Activated CD4-positive, alpha-beta T cell treated with anti-CD3 and anti-CD28 coated beads, Interleukin-10, Interleukin-2, amounts not matched to agents 100 ng/mL and 50 ng/mL, durations not matched to agents 16 hours and 8 hours (primary cell): ENCODE measurements at regions not wholly inside any gene's neighbourhood (a gene's known extent, or its start where the extent isn't known, plus 50 kb on each side); places are given as distances from the start of the nearest gene placed in this dataset.

Experiments
- DNase-seq: peaks from one replicate; pipeline ENCODE4 v3.0.0-alpha.2; 2020

GRCh38 chr9:26026423-26027100, 348.3 kb upstream of the TUSC1 start:
- DNase-seq: no peak

- no peak for DNase-seq
Measured at GRCh38 chr9:26013199-26013598, 335.0 kb upstream of the TUSC1 start.

GRCh38 chr9:26012797-26013196, 334.6 kb upstream of the TUSC1 start:
- DNase-seq: no peak

GRCh38 chr9:25994605-25995004, 316.4 kb upstream of the TUSC1 start:
- no peak for DNase-seq

- DNase-seq: no peak
Measured at GRCh38 chr9:25990376-25990775, 312.1 kb upstream of the TUSC1 start.

DNA sequence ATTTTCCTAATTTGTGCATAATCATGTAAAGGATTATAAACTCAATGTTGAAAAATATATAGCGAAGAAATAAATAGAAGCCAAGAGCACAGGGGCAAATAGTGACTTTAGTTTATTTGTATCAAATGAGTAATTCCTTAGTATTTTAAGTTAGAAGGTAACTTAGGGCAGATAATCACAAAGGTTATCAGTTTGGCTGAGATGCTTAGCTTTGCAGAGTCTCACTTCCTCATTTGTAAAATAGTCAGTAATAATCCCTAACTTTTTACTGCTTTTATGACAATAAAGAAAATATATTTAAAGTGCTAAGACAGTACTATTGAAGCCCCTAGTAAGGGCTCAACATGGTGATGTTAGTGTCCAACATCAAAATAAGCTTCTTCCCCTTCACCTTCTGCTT, 297.4 kb upstream of the TUSC1 start:
- no peak for DNase-seq

DNA sequence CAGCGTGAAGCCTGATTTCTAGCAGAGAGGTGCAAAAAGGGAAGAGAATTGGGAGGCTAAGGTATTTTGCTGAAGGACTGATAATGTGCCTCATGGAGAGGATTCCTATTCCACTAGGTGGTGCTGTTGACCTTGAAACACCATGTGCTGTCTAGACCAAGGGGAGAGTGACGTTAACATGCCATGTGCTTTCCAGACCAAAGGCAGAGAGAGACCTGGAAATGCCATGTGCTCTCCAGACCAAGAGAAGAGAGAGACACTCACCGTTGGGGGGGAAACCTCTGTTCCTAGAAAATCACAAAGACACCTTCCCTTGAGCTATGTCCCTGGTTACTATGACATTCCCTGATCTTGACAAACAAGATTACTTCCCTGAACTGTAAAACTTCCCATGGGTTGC, 286.0 kb upstream of the TUSC1 start:
- DNase-seq: peak; percentile 54

DNA sequence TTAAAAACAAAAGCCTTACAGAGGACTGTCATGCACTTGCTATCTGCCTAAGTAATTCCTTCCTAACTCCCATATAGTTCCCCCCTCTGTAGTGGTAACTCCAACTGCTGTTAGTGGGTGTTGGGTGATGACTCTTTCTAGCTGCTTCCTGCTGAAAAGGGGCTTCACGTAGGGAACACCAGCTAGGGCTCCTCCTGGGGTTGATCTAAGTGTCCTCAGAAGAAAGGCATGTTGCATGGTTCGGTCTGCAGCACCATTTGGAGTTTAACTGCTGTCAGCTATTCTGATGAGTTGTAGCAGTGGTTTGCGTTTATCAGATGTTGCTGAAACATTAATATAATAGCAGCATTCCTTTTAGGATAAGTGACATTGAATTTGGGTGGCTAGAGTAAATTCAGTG, 281.9 kb upstream of the TUSC1 start:
- DNase-seq: no peak

GRCh38 chr9:25954209-25954608, 276.0 kb upstream of the TUSC1 start:
- no peak for DNase-seq

DNA sequence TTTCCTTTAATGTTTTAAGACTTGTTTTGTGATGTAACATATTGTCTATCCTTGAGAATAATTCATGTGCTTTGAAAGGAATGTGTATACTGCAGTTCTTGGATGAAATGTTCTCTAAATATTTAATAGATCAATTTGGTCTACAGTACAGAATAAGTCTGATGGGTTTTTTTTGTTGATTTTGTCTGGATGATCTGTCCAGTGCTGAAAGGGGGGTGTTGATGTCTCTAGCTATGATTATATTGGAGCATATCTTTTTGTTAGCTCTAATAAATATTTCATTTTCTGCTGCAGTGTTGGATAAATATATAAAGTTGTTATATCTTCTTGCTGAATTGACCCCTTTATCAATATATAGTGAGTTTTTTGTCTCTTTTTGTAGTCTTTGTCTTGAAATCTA, 269.9 kb upstream of the TUSC1 start:
- no peak for DNase-seq

DNA sequence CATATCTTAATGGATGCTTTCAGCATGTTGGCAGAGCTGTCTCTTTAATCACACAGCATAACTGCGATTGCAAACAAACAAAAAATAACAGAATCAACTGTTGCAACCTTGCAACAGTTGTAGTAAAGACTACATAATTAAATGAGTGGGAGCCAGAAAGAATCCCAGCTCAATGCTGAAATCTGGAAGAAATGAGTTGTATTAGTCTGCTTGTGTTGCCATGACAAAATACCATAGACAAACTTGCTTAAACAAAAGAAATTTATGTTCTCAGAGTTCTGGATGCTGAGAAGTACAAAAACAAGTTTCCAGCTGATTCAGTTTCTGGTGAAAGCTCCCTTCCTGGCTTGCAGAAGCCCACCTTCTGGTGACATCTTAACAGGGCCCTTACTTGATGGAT, 260.9 kb upstream of the TUSC1 start:
- no peak for DNase-seq

GRCh38 chr9:25936031-25936430, 257.8 kb upstream of the TUSC1 start:
- DNase-seq: no peak

DNA sequence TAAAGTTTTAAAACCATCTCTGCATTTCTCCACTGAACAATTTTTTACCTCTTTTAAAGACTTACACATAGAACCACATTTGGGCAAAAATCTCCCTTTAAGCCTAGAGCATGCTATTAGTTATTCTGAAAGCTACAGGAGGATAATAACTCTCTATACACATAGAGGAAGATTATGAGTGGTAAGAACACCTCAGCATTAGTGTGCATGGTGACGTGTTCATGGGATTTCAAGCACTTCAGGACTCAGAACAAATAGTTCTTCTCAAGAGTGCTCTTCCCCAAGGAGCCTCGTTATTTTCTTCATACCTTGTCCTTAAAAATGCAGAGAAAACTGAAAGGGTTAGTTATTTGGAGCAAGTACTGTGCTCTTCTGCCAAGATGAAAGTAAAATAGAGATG, 256.9 kb upstream of the TUSC1 start:
- DNase-seq: no peak

DNA sequence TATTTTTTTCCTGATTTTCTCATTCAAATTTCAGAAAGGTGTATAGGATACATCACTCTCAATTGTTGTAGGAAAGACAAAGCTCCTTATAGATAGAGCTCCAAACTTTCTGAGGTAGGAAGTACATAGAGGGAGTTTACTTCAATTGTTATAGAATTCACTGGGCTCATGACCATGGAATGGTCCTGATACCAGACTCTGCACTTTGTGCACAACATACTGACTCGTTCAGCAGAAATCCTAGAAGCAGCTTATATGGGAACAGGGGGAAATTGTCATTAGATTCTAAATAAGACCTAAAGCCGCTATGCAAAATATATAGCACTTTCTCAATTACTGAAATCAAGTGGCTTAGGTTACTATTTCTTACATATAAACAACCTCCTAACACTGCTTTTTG, 240.5 kb upstream of the TUSC1 start:
- no peak for DNase-seq

DNA sequence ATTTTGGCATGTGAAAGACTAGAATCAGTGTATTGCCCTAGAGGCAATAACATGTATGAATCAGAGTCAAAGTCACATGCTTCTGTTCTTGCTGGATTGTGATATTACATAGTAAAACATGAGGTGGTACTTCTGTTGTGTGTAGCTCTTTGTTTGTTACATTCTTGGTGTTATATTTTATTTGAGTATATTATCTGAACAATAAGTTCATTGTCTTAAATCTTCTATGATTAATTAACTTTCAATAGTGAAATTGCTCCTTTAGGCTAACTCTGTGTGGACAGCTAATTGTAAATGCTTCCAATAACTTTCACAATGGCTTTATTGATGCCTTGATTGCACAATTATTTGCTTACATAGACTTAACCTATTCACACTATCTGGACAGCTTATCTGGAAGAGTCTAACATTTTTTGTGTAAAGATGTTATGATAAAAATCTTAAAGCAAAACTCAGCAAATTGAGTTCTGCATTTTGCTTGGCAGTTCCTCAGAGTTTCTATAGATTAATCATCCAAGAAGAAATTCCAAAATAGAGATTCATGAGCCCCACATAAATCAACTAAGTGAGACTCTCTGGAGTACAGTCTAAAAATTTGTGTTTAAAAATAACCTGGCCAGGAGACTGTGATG, 239.6 kb upstream of the TUSC1 start:
- DNase-seq: no peak

- no peak for DNase-seq
Measured at GRCh38 chr9:25913806-25914205, 235.6 kb upstream of the TUSC1 start.

DNA sequence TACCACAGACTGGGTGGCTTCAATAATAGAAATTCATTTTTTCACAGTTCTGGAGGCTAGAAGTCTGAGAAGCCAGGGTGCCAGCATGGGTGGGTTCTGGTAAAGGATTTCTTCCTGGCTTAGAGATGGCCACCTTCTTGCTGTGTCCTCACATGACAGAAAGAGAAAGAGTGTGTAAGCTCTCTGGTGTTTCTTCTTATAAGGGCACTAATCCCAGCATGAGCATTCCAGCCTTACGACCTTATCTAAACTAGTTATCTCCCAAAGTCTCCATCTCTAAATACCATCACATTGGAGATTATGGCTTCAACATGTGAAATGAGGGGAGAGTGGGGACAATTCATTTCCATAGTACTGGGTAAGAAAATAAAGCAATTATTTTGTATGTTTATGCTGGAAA, 226.5 kb upstream of the TUSC1 start:
- DNase-seq: no peak

DNA sequence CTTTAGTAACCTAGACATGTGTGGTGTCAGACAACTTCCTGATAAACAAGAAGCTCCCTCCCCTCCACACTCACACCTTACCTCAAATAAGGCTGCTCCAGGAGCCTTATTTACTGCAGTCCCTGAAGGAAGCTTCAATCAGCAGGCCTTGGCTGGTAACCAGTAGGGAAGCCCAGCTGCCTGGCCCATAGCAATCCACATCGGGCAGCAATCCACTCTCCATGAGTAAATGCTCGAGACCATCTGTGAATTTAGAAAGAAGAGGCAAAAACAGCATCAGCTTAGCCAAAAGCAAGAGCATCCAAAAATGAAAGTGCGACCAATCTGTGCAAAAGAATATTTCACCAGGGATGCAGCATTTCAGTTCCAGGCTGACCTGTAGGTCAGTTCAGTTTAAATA, 213.3 kb upstream of the TUSC1 start:
- DNase-seq: no peak

GRCh38 chr9:25889661-25890060, 211.4 kb upstream of the TUSC1 start:
- DNase-seq: no peak

DNA sequence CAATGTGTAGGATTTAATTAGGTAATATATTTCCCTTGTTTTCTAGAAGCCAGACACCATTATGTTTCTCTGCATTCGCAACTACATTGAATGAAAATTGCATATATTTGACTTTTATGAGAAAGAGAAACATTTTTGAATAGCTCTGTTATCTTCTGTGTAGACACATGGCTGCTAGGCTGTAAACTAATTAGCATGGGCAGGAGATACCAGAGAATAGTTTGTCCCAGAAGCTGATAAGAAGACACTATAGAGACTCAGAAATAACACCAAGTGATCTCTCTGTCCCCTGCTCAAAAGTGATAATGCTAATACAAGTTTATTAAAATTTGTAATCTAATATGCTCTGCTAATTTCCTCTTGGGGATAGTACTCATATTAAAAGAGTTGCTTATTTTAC, 198.0 kb upstream of the TUSC1 start:
- DNase-seq: no peak

DNA sequence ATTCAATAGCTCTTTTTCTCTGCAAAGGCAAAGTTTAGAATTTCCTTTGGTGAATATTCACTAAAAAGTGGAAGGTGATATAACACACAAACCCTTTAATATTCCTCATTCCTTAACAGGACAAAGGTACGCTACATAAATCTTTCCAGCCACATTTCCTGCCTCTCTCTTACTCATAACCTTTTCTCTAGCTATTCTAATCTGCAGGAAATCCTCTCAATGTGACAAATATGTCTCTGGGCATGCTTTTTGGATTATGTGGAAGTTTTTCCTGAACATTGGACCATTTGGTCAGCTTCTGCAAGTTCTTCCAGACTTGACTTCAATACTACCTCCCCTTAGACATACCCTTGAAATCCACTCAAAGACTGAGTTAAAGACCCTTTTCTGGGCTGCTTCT, 186.3 kb upstream of the TUSC1 start:
- DNase-seq: no peak

- no peak for DNase-seq
Measured at GRCh38 chr9:25861421-25861820, 183.2 kb upstream of the TUSC1 start.

DNA sequence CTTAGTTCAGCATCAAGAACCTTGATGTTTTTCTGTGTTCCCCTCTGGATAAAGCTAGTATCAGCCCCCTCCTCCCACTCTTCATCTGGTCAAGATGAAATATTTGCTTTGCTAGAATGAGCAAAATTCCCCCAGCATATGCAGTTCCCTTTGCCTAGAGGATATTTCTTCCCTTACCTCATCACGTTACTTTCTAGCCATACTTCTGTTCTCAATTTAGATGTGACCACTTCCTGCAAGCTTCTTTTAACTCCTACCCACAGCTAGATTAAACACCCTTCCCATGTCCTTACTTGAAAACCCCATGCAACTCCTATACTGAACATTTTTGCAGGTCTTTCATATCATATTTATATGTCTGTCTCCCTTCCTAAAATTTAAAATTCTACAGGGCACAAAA, 178.9 kb upstream of the TUSC1 start:
- no peak for DNase-seq

DNA sequence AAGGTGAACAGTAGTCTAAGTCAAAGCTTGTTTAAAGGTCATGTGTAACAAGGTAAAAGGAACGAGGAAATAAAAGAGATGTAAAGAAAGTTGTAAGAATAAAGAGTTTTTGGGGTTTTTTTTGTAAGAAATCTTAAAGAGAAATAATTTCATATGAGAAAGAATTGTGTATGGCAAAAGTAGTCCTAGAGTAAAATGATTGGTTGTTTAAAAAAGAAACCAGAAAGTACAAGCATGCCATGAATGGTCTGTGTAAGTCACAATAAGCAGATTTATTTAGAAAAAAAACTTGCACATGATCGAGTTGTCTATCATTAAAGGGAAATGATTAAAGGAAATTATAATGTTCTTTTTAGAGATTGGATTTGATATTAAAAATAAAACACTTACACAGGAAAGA, 172.6 kb upstream of the TUSC1 start:
- no peak for DNase-seq

DNA sequence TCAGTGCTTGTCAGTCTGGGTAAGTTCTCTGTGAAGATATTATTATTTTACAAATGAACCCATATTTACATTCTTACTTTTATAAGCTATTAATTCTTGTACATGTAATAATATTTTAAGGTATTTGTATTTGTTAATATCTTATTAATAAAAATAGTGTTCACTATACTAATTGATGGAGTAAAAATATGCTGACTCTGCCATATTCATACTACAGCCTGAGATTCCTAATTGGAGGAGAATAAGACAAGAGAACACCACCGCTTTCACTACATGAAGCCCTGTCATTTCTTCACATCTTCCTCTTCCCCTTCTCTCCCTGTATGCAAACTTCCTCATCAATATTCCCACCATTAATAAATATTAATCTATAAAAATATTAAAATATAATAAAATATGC, 167.6 kb upstream of the TUSC1 start:
- no peak for DNase-seq
